ENCODE measurements at regions not wholly inside any gene's neighbourhood (a gene's known extent, or its start where the extent isn't known, plus 50 kb on each side); places are given as distances from the start of the nearest gene placed in this dataset.

GRCh38 chr20:51236421-51236820 lies 213.5 kb upstream of the KCNG1 start:
- in situ Hi-C loops (cut with MboI; ENCODE audit: low sequenced_read_pairs, unreplicated experiment): no loop called here
- no peak for DNase-seq (ENCODE audit: low spot score)
- TF ChIP-seq, protein P1, sequence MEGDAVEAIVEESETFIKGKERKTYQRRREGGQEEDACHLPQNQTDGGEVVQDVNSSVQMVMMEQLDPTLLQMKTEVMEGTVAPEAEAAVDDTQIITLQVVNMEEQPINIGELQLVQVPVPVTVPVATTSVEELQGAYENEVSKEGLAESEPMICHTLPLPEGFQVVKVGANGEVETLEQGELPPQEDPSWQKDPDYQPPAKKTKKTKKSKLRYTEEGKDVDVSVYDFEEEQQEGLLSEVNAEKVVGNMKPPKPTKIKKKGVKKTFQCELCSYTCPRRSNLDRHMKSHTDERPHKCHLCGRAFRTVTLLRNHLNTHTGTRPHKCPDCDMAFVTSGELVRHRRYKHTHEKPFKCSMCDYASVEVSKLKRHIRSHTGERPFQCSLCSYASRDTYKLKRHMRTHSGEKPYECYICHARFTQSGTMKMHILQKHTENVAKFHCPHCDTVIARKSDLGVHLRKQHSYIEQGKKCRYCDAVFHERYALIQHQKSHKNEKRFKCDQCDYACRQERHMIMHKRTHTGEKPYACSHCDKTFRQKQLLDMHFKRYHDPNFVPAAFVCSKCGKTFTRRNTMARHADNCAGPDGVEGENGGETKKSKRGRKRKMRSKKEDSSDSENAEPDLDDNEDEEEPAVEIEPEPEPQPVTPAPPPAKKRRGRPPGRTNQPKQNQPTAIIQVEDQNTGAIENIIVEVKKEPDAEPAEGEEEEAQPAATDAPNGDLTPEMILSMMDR (IDR thresholded peaks at IDR 0.05; ENCODE audit: borderline replicate concordance, control extremely low read depth, extremely low read depth, insufficient read depth, missing control alignments): no peak

DNA sequence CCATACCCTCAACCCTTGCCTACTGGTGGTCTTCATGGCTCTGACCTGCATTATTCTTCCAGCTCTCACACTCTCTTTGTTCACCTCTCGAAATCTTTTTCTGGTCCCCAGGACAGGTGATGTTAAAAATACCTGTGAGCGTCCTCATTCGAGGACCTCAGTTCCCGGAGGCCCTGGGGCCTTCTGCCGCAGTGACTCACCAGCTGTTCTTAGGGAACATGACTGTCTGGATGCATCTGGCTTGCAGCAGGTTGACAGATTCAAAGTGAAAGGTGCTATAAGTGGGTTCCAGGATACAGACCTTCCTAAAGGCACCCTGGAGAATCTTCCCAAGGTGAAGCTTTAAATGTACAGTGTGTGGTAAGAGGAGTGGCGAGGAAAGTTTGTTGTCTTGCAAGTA lies 210.4 kb upstream of the KCNG1 start:
- in situ Hi-C loops (cut with MboI; ENCODE audit: low sequenced_read_pairs, unreplicated experiment): no loop called here
- TF ChIP-seq, protein P1 (IDR thresholded peaks at IDR 0.05; ENCODE audit: borderline replicate concordance, control extremely low read depth, extremely low read depth, insufficient read depth, missing control alignments): no peak
- no peak for DNase-seq (ENCODE audit: low spot score)

DNA sequence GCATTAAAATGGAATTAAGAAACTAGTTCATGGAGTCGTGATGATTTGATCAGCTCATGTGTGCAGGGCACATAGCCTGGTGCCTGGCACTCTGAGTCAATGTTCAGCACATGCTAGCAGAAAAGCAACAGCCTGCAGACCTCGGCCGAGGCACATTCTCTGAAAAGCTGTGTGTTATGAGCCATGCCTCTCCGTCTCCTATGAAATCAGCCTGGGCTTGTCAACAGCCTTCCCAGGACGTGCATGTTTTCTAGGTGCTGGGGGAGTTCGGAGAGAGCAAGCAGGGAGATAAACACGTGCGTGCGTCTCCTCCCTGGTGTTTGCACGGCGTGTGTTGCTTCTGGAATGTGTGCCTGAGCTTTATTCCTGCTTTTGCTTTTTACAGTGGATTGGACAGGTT lies 207.8 kb upstream of the KCNG1 start:
- in situ Hi-C loops (cut with MboI; ENCODE audit: low sequenced_read_pairs, unreplicated experiment): no loop called here
- DNase-seq (ENCODE audit: low spot score): no peak
- TF ChIP-seq, protein P1 (IDR thresholded peaks at IDR 0.05; ENCODE audit: borderline replicate concordance, control extremely low read depth, extremely low read depth, insufficient read depth, missing control alignments): no peak

- in situ Hi-C loops (cut with MboI; ENCODE audit: low sequenced_read_pairs, unreplicated experiment): no loop called here
- TF ChIP-seq, protein P1 (IDR thresholded peaks at IDR 0.05; ENCODE audit: borderline replicate concordance, control extremely low read depth, extremely low read depth, insufficient read depth, missing control alignments): no peak
- DNase-seq (ENCODE audit: low spot score): no peak
These were observed 205.9 kb upstream of the KCNG1 start for GRCh38 chr20:51228763-51229162.

- TF ChIP-seq, protein P1 (IDR thresholded peaks at IDR 0.05; ENCODE audit: borderline replicate concordance, control extremely low read depth, extremely low read depth, insufficient read depth, missing control alignments): no peak
- in situ Hi-C loops (cut with MboI; ENCODE audit: low sequenced_read_pairs, unreplicated experiment): no loop called here
- DNase-seq (ENCODE audit: low spot score): no peak
These were observed 204.8 kb upstream of the KCNG1 start for GRCh38 chr20:51227744-51228143.

- in situ Hi-C loops (cut with MboI; ENCODE audit: low sequenced_read_pairs, unreplicated experiment): no loop called here
- DNase-seq (ENCODE audit: low spot score): no peak
- TF ChIP-seq, protein P1 (IDR thresholded peaks at IDR 0.05; ENCODE audit: borderline replicate concordance, control extremely low read depth, extremely low read depth, insufficient read depth, missing control alignments): no peak
These were observed 200.3 kb upstream of the KCNG1 start for GRCh38 chr20:51223183-51223720.
